HEK293 (cell line): ENCODE measurements at regions not wholly inside any gene's neighbourhood (a gene's known extent, or its start where the extent isn't known, plus 50 kb on each side); places are given as distances from the start of the nearest gene placed in this dataset.
"Not testable (repeated sequence)": the region's sequence is repeated elsewhere in the genome, so short reads cannot be mapped to it uniquely, and the experiment has no call there.

ENCODE experiments used
- CTCF ChIA-PET: fragments of 350-600 bp; formaldehyde crosslinking; extraction: SDS; loops from one replicate; lab custom pipeline; 2021; ENCODE audit warnings: antibody characterized with exemption; lab: Yijun Ruan, JAX
- POLR2A ChIA-PET: fragments of 300-600 bp; formaldehyde crosslinking; extraction: SDS; loops from one replicate; lab custom pipeline; 2020; ENCODE audit warnings: antibody characterized with exemption, inconsistent platforms; lab: Yijun Ruan, JAX
- H3K27ac ChIP-seq: fragments of 200-500 bp; sonication (Bioruptor generic); 2 replicates; pipeline ENCODE4 v1.5.1; 2014; ENCODE audit warnings: low read depth, low read length, control low read depth, inconsistent platforms; ENCODE audit errors: extremely low read depth
- H3K36me3 ChIP-seq, 2 experiments: fragments of 200-500 bp in 1 of 2; sonication (Bioruptor generic) in 1 of 2; 1 replicate in 1 of 2; 2 replicates in 1 of 2; pipeline ENCODE4 v1.5.1; 2014 to 2017; ENCODE audit warnings: inconsistent platforms in 2 of 2, low read length in 2 of 2; ENCODE audit not compliant: control insufficient read depth in 2 of 2, insufficient read depth in 1 of 2
- H3K4me1 ChIP-seq: fragments of 200-500 bp; sonication (Bioruptor generic); 2 replicates; pipeline ENCODE4 v1.5.1; 2014; ENCODE audit warnings: mild to moderate bottlenecking, low read length, inconsistent platforms; ENCODE audit not compliant: control insufficient read depth, insufficient read depth
- H3K4me3 ChIP-seq: 2 replicates; pipeline ENCODE4 v1.5.1; 2011; ENCODE audit warnings: low read depth, mild to moderate bottlenecking, control low read depth, low read length, moderate library complexity
- H3K9me3 ChIP-seq: fragments of 200-500 bp; sonication (Bioruptor generic); 2 replicates; pipeline ENCODE4 v1.5.1; 2014; ENCODE audit warnings: low read depth, low read length, inconsistent platforms; ENCODE audit not compliant: control insufficient read depth, insufficient read depth
- GLIS1 ChIP-seq: fragments of 450-650 bp; formaldehyde crosslinking; IDR thresholded peaks from 2 replicates; pipeline ENCODE4 v1.5.1; 2016; ENCODE audit warnings: missing biosample characterization, missing genetic modification characterization
- KLF1 ChIP-seq: fragments of 450-650 bp; formaldehyde crosslinking; IDR thresholded peaks from 2 replicates; pipeline ENCODE4 v1.5.1; 2016; ENCODE audit warnings: missing biosample characterization, missing genetic modification characterization
- SP3 ChIP-seq: fragments of 450-650 bp; formaldehyde crosslinking; IDR thresholded peaks from 2 replicates; pipeline ENCODE4 v1.5.1; 2016; ENCODE audit warnings: missing biosample characterization, missing genetic modification characterization
- WT1 ChIP-seq: fragments of 450-650 bp; formaldehyde crosslinking; IDR thresholded peaks from 2 replicates; pipeline ENCODE4 v1.5.1; 2016; ENCODE audit warnings: missing biosample characterization, missing genetic modification characterization
- YY1 ChIP-seq: fragments of 450-650 bp; formaldehyde crosslinking; IDR thresholded peaks from 2 replicates; pipeline ENCODE4 v1.5.1; 2018; ENCODE audit warnings: missing biosample characterization, missing genetic modification characterization
- ZFHX2 ChIP-seq: fragments of 450-650 bp; formaldehyde crosslinking; conservative IDR thresholded peaks from 2 replicates; pipeline ENCODE4 v1.5.1; 2016; ENCODE audit warnings: missing biosample characterization, missing genetic modification characterization
- ZFP69B ChIP-seq: fragments of 450-650 bp; formaldehyde crosslinking; IDR thresholded peaks from 2 replicates; pipeline ENCODE4 v1.5.1; 2016; ENCODE audit warnings: missing biosample characterization, missing genetic modification characterization
- ZNF146 ChIP-seq: fragments of 450-650 bp; formaldehyde crosslinking; IDR thresholded peaks from 2 replicates; pipeline ENCODE4 v1.5.1; 2016; ENCODE audit warnings: missing biosample characterization, missing genetic modification characterization
- ZNF16 ChIP-seq: fragments of 450-650 bp; formaldehyde crosslinking; IDR thresholded peaks from 2 replicates; pipeline ENCODE4 v1.5.1; 2016; ENCODE audit warnings: low read depth, missing biosample characterization, missing genetic modification characterization
- ZNF184 ChIP-seq: fragments of 450-650 bp; IDR thresholded peaks from 2 replicates; pipeline ENCODE4 v1.5.1; 2018; ENCODE audit warnings: missing biosample characterization, mild to moderate bottlenecking, missing genetic modification characterization
- ZNF2 ChIP-seq: fragments of 450-650 bp; formaldehyde crosslinking; IDR thresholded peaks from 2 replicates; pipeline ENCODE4 v1.5.1; 2016; ENCODE audit warnings: missing biosample characterization, missing genetic modification characterization
- ZNF214 ChIP-seq: fragments of 450-650 bp; formaldehyde crosslinking; IDR thresholded peaks from 2 replicates; pipeline ENCODE4 v1.5.1; 2017; ENCODE audit warnings: missing biosample characterization, mild to moderate bottlenecking, missing genetic modification characterization, borderline replicate concordance
- ZNF404 ChIP-seq: fragments of 450-650 bp; formaldehyde crosslinking; IDR thresholded peaks from 2 replicates; pipeline ENCODE4 v1.5.1; 2017; ENCODE audit warnings: missing biosample characterization, missing genetic modification characterization
- ZNF501 ChIP-seq: fragments of 450-650 bp; formaldehyde crosslinking; IDR thresholded peaks from 2 replicates; pipeline ENCODE4 v1.5.1; 2016; ENCODE audit warnings: missing biosample characterization, missing genetic modification characterization
- ZNF596 ChIP-seq: fragments of 450-650 bp; IDR thresholded peaks from 2 replicates; pipeline ENCODE4 v1.5.0; 2018; ENCODE audit warnings: missing biosample characterization, mild to moderate bottlenecking, missing genetic modification characterization, moderate library complexity
- ZNF677 ChIP-seq: fragments of 450-650 bp; IDR thresholded peaks from 2 replicates; pipeline ENCODE4 v1.5.0; 2018; ENCODE audit warnings: missing biosample characterization, mild to moderate bottlenecking, missing genetic modification characterization, moderate library complexity
- TF ChIP-seq, protein P1 (sequence below): fragments of 450-650 bp; formaldehyde crosslinking; IDR thresholded peaks from 2 replicates; pipeline ENCODE4 v1.5.1; 2016; ENCODE audit warnings: missing biosample characterization, missing genetic modification characterization
- TF ChIP-seq, protein P2 (sequence below): fragments of 450-650 bp; formaldehyde crosslinking; IDR thresholded peaks from 2 replicates; pipeline ENCODE4 v1.5.1; 2016; ENCODE audit warnings: missing biosample characterization, missing genetic modification characterization
- TF ChIP-seq, protein P3 (sequence below): fragments of 450-650 bp; formaldehyde crosslinking; IDR thresholded peaks from 2 replicates; pipeline ENCODE4 v1.5.1; 2016; ENCODE audit warnings: missing biosample characterization, missing genetic modification characterization
- TF ChIP-seq, protein P4 (sequence below): fragments of 450-650 bp; formaldehyde crosslinking; IDR thresholded peaks from 2 replicates; pipeline ENCODE4 v1.5.1; 2016; ENCODE audit warnings: missing biosample characterization, missing genetic modification characterization
- TF ChIP-seq, protein P5 (sequence below): fragments of 450-650 bp; formaldehyde crosslinking; IDR thresholded peaks from 2 replicates; pipeline ENCODE4 v1.5.1; 2016; ENCODE audit warnings: missing biosample characterization, missing genetic modification characterization
- TF ChIP-seq, protein P6 (sequence below): fragments of 450-650 bp; IDR thresholded peaks from 2 replicates; pipeline ENCODE4 v1.5.1; 2018; ENCODE audit warnings: missing biosample characterization, mild to moderate bottlenecking, missing genetic modification characterization

DNA sequence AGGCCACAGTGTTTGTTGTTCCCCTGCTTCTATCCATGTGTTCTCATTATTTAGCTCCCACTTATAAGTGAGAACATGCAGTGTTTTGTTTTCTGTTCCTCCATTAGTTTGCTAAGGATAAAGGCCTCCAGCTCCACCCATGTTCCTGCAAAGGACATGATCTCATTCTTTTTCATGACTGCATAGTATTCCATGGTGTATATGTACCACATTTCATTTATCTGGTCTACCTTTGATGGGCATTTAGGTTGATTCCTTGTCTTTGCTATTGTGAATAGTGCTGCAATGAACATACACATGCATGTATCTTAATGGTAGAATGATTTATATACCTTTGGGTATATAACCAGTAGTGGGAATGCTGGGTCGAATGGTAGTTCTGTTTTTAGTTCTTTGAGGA lies 62.5 kb upstream of the HSPB3 start:
- H3K27ac ChIP-seq, H3K36me3 ChIP-seq, H3K9me3 ChIP-seq, POLR2A ChIA-PET, H3K4me3 ChIP-seq: not testable (repeated sequence)
- H3K4me1 ChIP-seq: peaks cover 20% of the 10 kb centered on the region
- peak; percentile 99 for TF ChIP-seq ZNF146 (tag by site-specific recombination)
- TF ChIP-seq, protein P1, sequence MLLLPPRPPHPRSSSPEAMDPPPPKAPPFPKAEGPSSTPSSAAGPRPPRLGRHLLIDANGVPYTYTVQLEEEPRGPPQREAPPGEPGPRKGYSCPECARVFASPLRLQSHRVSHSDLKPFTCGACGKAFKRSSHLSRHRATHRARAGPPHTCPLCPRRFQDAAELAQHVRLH (tag by site-specific recombination): peak; percentile 71
- TF ChIP-seq, protein P2, sequence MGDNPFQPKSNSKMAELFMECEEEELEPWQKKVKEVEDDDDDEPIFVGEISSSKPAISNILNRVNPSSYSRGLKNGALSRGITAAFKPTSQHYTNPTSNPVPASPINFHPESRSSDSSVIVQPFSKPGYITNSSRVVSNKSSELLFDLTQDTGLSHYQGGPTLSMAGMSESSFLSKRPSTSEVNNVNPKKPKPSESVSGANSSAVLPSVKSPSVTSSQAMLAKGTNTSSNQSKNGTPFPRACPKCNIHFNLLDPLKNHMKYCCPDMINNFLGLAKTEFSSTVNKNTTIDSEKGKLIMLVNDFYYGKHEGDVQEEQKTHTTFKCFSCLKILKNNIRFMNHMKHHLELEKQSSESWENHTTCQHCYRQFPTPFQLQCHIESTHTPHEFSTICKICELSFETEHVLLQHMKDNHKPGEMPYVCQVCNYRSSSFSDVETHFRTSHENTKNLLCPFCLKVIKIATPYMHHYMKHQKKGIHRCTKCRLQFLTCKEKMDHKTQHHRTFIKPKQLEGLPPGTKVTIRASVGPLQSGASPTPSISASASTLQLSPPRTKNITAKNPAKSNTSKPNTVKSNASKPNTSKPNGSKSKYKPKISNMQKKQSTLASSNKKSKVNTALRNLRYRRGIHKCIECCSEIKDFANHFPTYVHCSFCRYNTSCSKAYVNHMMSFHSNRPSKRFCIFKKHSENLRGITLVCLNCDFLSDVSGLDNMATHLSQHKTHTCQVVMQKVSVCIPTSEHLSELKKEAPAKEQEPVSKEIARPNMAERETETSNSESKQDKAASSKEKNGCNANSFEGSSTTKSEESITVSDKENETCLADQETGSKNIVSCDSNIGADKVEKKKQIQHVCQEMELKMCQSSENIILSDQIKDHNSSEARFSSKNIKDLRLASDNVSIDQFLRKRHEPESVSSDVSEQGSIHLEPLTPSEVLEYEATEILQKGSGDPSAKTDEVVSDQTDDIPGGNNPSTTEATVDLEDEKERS: 0 out of 2 replicates have a peak, but pooled peaks have one; percentile 53
- CTCF ChIA-PET: interaction anchor here (0.5 kb wide), 1 partner anchor 38 kb away, joined by 3 read pairs; no protein-coding TSS in a partner anchor

DNA sequence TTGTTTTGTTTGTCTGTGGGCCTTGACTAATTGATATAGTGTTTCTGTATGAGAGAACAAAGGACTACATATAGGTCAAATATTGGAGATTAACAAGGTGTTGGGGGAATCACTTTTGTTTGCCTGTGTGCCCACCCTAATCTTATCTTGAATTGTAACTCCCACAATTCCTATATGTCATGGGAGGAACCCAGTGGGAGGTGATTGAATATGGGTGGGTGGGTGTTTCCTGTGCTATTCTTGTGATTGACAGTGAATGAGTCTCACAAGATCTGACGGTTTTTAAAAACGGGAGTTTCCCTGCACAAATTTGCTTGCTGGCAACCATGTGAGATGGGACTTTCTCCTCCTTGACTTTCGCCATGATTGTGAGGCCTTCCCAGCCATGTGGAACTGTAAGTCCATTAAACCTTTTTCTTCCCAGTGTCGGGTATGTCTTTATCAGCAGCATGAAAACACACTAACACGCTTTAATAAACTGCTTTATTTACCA lies 64.9 kb upstream of the HSPB3 start:
- Histone ChIP-seq H3K27ac (peak overlapping the region; percentile 74), H3K36me3 (no peaks in the 10 kb centered on the region), H3K9me3 (no peaks in the 10 kb centered on the region), H3K4me1 (peaks cover 31% of the 10 kb centered on the region), H3K4me3 (no peak overlapping the region)
- CTCF ChIA-PET: no interaction called here
- POLR2A ChIA-PET: interaction anchor here (0.9 to 3.4 kb wide), 2 partner anchors 12 to 80 kb away, joined by 3 to 49 read pairs; partner anchors contain the start of gene ARL15
- no peak for TF ChIP-seq ZNF16
- TF ChIP-seq SP3 (tag by site-specific recombination): peak; percentile 50
- no peak for TF ChIP-seq ZNF214 (tag by site-specific recombination)
- no peak for TF ChIP-seq ZFP69B (tag by site-specific recombination)
- TF ChIP-seq ZNF404 (tag by site-specific recombination): no peak
- TF ChIP-seq, protein P3, sequence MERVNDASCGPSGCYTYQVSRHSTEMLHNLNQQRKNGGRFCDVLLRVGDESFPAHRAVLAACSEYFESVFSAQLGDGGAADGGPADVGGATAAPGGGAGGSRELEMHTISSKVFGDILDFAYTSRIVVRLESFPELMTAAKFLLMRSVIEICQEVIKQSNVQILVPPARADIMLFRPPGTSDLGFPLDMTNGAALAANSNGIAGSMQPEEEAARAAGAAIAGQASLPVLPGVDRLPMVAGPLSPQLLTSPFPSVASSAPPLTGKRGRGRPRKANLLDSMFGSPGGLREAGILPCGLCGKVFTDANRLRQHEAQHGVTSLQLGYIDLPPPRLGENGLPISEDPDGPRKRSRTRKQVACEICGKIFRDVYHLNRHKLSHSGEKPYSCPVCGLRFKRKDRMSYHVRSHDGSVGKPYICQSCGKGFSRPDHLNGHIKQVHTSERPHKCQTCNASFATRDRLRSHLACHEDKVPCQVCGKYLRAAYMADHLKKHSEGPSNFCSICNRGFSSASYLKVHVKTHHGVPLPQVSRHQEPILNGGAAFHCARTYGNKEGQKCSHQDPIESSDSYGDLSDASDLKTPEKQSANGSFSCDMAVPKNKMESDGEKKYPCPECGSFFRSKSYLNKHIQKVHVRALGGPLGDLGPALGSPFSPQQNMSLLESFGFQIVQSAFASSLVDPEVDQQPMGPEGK (tag by site-specific recombination): 0 out of 2 replicates have a peak, but pooled peaks have one; percentile 9
- TF ChIP-seq ZNF184 (tag by site-specific recombination): no peak
- no peak for TF ChIP-seq ZNF596 (tag by site-specific recombination)
- no peak for TF ChIP-seq YY1 (tag by site-specific recombination)
- no peak for TF ChIP-seq ZNF2 (tag by site-specific recombination)
- TF ChIP-seq GLIS1 (tag by site-specific recombination): no peak
- TF ChIP-seq WT1 (tag by site-specific recombination): peak; percentile 90
- TF ChIP-seq ZNF677: no peak
- TF ChIP-seq KLF1: peak; percentile 77
- no peak for TF ChIP-seq ZNF501 (tag by site-specific recombination)
- TF ChIP-seq, protein P4, sequence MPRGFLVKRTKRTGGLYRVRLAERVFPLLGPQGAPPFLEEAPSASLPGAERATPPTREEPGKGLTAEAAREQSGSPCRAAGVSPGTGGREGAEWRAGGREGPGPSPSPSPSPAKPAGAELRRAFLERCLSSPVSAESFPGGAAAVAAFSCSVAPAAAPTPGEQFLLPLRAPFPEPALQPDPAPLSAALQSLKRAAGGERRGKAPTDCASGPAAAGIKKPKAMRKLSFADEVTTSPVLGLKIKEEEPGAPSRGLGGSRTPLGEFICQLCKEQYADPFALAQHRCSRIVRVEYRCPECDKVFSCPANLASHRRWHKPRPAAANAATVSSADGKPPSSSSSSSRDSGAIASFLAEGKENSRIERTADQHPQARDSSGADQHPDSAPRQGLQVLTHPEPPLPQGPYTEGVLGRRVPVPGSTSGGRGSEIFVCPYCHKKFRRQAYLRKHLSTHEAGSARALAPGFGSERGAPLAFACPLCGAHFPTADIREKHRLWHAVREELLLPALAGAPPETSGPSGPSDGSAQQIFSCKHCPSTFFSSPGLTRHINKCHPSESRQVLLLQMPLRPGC (tag by site-specific recombination): no peak
- TF ChIP-seq, protein P5, sequence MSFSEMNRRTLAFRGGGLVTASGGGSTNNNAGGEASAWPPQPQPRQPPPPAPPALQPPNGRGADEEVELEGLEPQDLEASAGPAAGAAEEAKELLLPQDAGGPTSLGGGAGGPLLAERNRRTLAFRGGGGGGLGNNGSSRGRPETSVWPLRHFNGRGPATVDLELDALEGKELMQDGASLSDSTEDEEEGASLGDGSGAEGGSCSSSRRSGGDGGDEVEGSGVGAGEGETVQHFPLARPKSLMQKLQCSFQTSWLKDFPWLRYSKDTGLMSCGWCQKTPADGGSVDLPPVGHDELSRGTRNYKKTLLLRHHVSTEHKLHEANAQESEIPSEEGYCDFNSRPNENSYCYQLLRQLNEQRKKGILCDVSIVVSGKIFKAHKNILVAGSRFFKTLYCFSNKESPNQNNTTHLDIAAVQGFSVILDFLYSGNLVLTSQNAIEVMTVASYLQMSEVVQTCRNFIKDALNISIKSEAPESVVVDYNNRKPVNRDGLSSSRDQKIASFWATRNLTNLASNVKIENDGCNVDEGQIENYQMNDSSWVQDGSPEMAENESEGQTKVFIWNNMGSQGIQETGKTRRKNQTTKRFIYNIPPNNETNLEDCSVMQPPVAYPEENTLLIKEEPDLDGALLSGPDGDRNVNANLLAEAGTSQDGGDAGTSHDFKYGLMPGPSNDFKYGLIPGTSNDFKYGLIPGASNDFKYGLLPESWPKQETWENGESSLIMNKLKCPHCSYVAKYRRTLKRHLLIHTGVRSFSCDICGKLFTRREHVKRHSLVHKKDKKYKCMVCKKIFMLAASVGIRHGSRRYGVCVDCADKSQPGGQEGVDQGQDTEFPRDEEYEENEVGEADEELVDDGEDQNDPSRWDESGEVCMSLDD (tag by site-specific recombination): no peak
- TF ChIP-seq ZFHX2 (tag by site-specific recombination): peak; percentile 92
- TF ChIP-seq, protein P6, sequence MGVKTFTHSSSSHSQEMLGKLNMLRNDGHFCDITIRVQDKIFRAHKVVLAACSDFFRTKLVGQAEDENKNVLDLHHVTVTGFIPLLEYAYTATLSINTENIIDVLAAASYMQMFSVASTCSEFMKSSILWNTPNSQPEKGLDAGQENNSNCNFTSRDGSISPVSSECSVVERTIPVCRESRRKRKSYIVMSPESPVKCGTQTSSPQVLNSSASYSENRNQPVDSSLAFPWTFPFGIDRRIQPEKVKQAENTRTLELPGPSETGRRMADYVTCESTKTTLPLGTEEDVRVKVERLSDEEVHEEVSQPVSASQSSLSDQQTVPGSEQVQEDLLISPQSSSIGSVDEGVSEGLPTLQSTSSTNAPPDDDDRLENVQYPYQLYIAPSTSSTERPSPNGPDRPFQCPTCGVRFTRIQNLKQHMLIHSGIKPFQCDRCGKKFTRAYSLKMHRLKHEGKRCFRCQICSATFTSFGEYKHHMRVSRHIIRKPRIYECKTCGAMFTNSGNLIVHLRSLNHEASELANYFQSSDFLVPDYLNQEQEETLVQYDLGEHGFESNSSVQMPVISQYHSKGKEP (tag by site-specific recombination): no peak
